ENCODE measurements at regions not wholly inside any gene's neighbourhood (a gene's known extent, or its start where the extent isn't known, plus 50 kb on each side); places are given as distances from the start of the nearest gene placed in this dataset.

GRCh38 chr13:73492811-73493210 is 434.0 kb downstream of the KLF5 start:
- Histone ChIP-seq H3K9ac (no peak overlapping the region), H3K4me3 (IDR thresholded peaks at IDR 0.05; ENCODE audit: insufficient read depth, low read depth, low read length) (no peak overlapping the region), H2AFZ (ENCODE audit: low read depth) (no peak overlapping the region), H3K4me2 (no peak overlapping the region), H4K20me1 (ENCODE audit: insufficient read depth) (no peaks in the 10 kb centered on the region), H3K27me3 (ENCODE audit: insufficient read depth, low read depth) (no peaks in the 10 kb centered on the region), H3K27ac (no peak overlapping the region), H3K36me3 (ENCODE audit: insufficient read depth) (no peaks in the 10 kb centered on the region), H3K4me1 (ENCODE audit: low read depth, poor library complexity, severe bottlenecking) (no peaks in the 10 kb centered on the region), H3K79me2 (ENCODE audit: insufficient read depth, low read depth) (no peaks in the 10 kb centered on the region)
- TF ChIP-seq, protein P1, sequence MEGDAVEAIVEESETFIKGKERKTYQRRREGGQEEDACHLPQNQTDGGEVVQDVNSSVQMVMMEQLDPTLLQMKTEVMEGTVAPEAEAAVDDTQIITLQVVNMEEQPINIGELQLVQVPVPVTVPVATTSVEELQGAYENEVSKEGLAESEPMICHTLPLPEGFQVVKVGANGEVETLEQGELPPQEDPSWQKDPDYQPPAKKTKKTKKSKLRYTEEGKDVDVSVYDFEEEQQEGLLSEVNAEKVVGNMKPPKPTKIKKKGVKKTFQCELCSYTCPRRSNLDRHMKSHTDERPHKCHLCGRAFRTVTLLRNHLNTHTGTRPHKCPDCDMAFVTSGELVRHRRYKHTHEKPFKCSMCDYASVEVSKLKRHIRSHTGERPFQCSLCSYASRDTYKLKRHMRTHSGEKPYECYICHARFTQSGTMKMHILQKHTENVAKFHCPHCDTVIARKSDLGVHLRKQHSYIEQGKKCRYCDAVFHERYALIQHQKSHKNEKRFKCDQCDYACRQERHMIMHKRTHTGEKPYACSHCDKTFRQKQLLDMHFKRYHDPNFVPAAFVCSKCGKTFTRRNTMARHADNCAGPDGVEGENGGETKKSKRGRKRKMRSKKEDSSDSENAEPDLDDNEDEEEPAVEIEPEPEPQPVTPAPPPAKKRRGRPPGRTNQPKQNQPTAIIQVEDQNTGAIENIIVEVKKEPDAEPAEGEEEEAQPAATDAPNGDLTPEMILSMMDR (conservative IDR thresholded peaks at IDR 0.05; ENCODE audit: low read depth, low read length), result no peak

DNA sequence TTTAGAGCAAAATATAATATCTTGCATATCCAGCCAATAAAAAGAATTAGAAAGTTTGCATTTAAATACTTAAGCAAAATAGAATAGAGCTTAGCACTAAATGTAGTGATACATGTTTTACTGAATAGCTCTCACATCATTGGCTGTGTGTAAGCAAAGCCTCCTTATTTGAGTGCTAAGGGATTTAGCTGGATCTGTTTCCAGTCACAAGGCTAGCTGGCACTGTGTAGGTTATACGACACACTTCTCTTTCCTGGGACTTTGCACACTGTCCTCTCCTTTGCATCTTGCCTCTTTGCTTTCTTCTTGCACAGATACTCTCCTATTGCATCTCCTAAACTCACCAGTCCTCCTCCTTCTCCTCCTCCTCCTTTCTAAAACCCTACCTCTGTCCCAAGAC is 423.8 kb downstream of the KLF5 start:
- TF ChIP-seq, protein P1 (conservative IDR thresholded peaks at IDR 0.05; ENCODE audit: low read depth, low read length), result no peak
- no peak overlapping the region for H3K4me3 ChIP-seq (IDR thresholded peaks at IDR 0.05; ENCODE audit: insufficient read depth, low read depth, low read length)
- H3K27ac ChIP-seq, result no peak overlapping the region
- H3K4me2 ChIP-seq, result no peak overlapping the region
- no peaks in the 10 kb centered on the region for H3K79me2 ChIP-seq (ENCODE audit: insufficient read depth, low read depth)
- no peaks in the 10 kb centered on the region for H3K27me3 ChIP-seq (ENCODE audit: insufficient read depth, low read depth)
- no peaks in the 10 kb centered on the region for H3K4me1 ChIP-seq (ENCODE audit: low read depth, poor library complexity, severe bottlenecking)
- H3K9ac ChIP-seq, result no peak overlapping the region
- H3K36me3 ChIP-seq (ENCODE audit: insufficient read depth), result no peaks in the 10 kb centered on the region
- H2AFZ ChIP-seq (ENCODE audit: low read depth), result no peak overlapping the region
- H4K20me1 ChIP-seq (ENCODE audit: insufficient read depth), result no peaks in the 10 kb centered on the region

GRCh38 chr13:73481886-73482445 is 423.2 kb downstream of the KLF5 start:
- H3K27ac ChIP-seq, result no peak overlapping the region
- no peaks in the 10 kb centered on the region for H4K20me1 ChIP-seq (ENCODE audit: insufficient read depth)
- H2AFZ ChIP-seq (ENCODE audit: low read depth), result no peak overlapping the region
- H3K4me1 ChIP-seq (ENCODE audit: low read depth, poor library complexity, severe bottlenecking), result no peaks in the 10 kb centered on the region
- no peak overlapping the region for H3K4me2 ChIP-seq
- H3K36me3 ChIP-seq (ENCODE audit: insufficient read depth), result no peaks in the 10 kb centered on the region
- H3K4me3 ChIP-seq (IDR thresholded peaks at IDR 0.05; ENCODE audit: insufficient read depth, low read depth, low read length), result no peak overlapping the region
- H3K79me2 ChIP-seq (ENCODE audit: insufficient read depth, low read depth), result no peaks in the 10 kb centered on the region
- TF ChIP-seq, protein P1 (conservative IDR thresholded peaks at IDR 0.05; ENCODE audit: low read depth, low read length), result no peak
- no peaks in the 10 kb centered on the region for H3K27me3 ChIP-seq (ENCODE audit: insufficient read depth, low read depth)
- no peak overlapping the region for H3K9ac ChIP-seq

DNA sequence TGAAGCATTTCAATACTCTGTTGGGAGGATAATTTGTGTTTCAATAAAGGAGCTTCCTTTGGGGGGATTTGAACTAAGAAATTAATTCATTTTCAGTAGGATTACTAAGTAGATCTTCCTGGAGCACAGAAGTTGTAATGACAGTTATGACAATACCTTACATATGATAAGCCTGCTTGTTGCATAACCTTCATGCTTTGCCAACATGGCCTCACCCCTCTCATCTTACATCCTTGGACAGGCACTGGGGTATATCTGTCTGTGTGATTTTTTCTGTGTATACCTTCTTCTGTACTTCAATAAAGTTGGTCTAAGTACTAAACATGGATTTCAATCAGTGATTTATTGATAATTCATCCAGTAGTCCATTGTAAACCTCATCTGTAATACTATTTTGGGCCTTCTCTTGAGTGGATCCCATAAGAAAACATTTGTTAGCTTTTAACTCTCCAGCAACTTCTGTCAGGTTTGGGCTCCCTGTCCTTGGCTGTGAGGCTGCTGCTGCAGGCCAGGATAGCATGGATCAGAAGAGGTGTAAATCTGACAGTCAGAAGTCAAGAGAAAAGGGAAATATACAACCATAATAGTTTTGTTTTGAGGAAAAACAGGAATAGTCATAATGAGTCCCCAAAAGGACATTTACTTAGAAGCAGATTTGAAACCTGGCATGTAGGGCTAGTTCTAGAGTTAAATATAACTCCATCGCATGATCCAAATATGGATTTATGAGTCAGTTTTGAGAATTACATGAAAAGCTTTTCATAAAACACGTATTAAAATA is 422.2 kb downstream of the KLF5 start:
- Histone ChIP-seq H3K4me1 (ENCODE audit: low read depth, poor library complexity, severe bottlenecking) (no peaks in the 10 kb centered on the region), H2AFZ (ENCODE audit: low read depth) (no peak overlapping the region), H3K36me3 (ENCODE audit: insufficient read depth) (no peaks in the 10 kb centered on the region), H3K9ac (no peak overlapping the region), H3K4me3 (IDR thresholded peaks at IDR 0.05; ENCODE audit: insufficient read depth, low read depth, low read length) (no peak overlapping the region), H3K4me2 (no peak overlapping the region), H3K79me2 (ENCODE audit: insufficient read depth, low read depth) (no peaks in the 10 kb centered on the region), H3K27ac (no peak overlapping the region), H3K27me3 (ENCODE audit: insufficient read depth, low read depth) (no peaks in the 10 kb centered on the region), H4K20me1 (ENCODE audit: insufficient read depth) (no peaks in the 10 kb centered on the region)
- TF ChIP-seq, protein P1 (conservative IDR thresholded peaks at IDR 0.05; ENCODE audit: low read depth, low read length), result no peak
